Left lung (tissue), 4 donors: ENCODE measurements at regions not wholly inside any gene's neighbourhood (a gene's known extent, or its start where the extent isn't known, plus 50 kb on each side); places are given as distances from the start of the nearest gene placed in this dataset.

Experiments used
- ATAC-seq: fragments of 200-7000 bp; cut with Tn5 transposase; one replicate; pipeline ENCODE4 v1.9.1; 2020; ENCODE audit warnings: moderate library complexity
- DNase-seq, 4 donors: peaks; one replicate each; pipeline ENCODE4 v3.0.0-alpha.2; 2013 to 2020
- H3K27ac ChIP-seq, 2 donors: fragments of 200-600 bp; sonication (generic) in 1 of 2; one replicate each; pipeline versions ENCODE4 v1.5.0 to v1.8.0; 2020 to 2021
- H3K27me3 ChIP-seq, 2 donors: fragments of 200-600 bp; sonication (generic) in 1 of 2; one replicate each; pipeline versions ENCODE4 v1.5.0 to v1.8.0; 2020 to 2021
- H3K36me3 ChIP-seq, 2 donors: fragments of 200-600 bp; sonication (generic) in 1 of 2; one replicate each; pipeline versions ENCODE4 v1.5.0 to v1.8.0; 2020 to 2021
- H3K4me1 ChIP-seq, 2 donors: fragments of 200-600 bp; one replicate each; pipeline ENCODE4 v1.8.0; 2021
- H3K4me3 ChIP-seq, 2 donors: fragments of 200-600 bp; sonication (generic) in 1 of 2; one replicate each; pipeline versions ENCODE4 v1.5.0 to v1.8.0; 2020 to 2021; ENCODE audit warnings: mild to moderate bottlenecking in 1 of 2
- H3K9me3 ChIP-seq, 2 donors: fragments of 200-600 bp; sonication (generic) in 1 of 2; one replicate each; pipeline versions ENCODE4 v1.5.0 to v1.8.0; 2020 to 2021
- CTCF ChIP-seq, 2 donors: fragments of 200-600 bp; sonication (generic) in 1 of 2; IDR thresholded peaks; one replicate each; pipeline versions ENCODE4 v1.5.0 to v1.8.0; 2021; ENCODE audit warnings: antibody characterized with exemption in 2 of 2
- intact Hi-C, 2 donors: fragments of 100-400 bp; cut with DNase I; formaldehyde crosslinking; loops; one replicate each; pipeline versions ENCODE4 v1.11.2 to v1.14.2; 2022
- donor health status: DM: no; HTN: yes; CAD: no.
- donor health status: DM: no; HTN: no; CAD: no.

GRCh38 chr1:228899421-228899956 lies 164.2 kb downstream of the RHOU start:
- Histone ChIP-seq H3K36me3 (no peaks in the 10 kb centered on the region), H3K4me1 (peaks cover 8 to 23% of the 10 kb centered on the region in 2 donors), H3K4me3 (no peak overlapping the region), H3K27ac (no peak overlapping the region), H3K9me3 (no peaks in the 10 kb centered on the region), H3K27me3 (no peaks in the 10 kb centered on the region)
- DNase-seq = no peak
- TF ChIP-seq CTCF (IDR thresholded peaks at IDR 0.05) = no peak
- ATAC-seq = no peak
- intact Hi-C loops = no loop called here

DNA sequence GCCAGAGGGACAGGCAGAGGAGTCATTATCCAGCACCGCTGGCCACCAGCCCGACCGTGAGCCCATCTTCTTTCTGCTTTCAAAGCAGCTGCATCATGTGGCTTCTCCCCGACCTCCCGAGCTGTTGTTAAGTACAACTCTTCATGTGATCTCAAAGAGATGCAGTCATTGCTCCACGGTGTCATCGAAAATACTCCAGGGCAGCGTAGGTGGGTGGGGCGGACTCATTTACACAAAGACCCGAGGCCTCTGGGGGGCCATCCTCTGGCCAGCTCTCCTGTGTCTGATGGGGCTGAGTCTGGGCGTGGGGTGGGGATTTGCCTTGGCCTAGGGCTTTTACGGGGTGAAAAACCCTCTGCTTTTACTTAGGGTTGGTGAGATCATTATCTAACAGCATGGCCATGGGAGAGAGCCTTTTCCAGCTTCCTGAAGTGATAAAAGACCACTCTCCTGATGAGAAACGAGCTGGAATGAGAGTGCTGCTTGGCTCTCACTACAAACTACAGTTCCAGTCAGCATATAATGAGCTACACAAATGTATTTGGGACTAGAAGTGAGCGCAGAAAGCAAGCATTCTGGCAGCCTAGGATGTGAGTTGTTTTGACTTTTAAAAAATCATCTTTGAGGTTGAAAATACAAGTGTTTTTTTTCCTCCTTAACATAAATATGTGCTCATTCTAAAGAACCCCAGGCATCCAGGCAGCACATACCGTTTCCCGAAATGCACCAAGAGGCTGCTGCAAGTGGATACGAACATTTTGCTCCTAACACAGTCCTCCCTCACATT lies 165.0 kb downstream of the RHOU start:
- ATAC-seq (no peak), DNase-seq (peak in 2 of 4 donors; percentile 46 to 55)
- Histone ChIP-seq H3K4me1 (peaks cover 8 to 23% of the 10 kb centered on the region in 2 donors), H3K27ac (peak overlapping the region in 1 of 2 donors; percentile 47), H3K4me3 (no peak overlapping the region), H3K9me3 (no peaks in the 10 kb centered on the region), H3K36me3 (no peaks in the 10 kb centered on the region), H3K27me3 (no peaks in the 10 kb centered on the region)
- no peak for TF ChIP-seq CTCF (IDR thresholded peaks at IDR 0.05)
- intact Hi-C loops = no loop called here

- H3K4me3 ChIP-seq = no peak overlapping the region
- intact Hi-C loops = no loop called here
- ATAC-seq = no peak
- TF ChIP-seq CTCF (IDR thresholded peaks at IDR 0.05) = no peak
- H3K27me3 ChIP-seq = no peaks in the 10 kb centered on the region
- peaks cover 8 to 23% of the 10 kb centered on the region in 2 donors for H3K4me1 ChIP-seq
- H3K27ac ChIP-seq = no peak overlapping the region
- no peaks in the 10 kb centered on the region for H3K36me3 ChIP-seq
- DNase-seq = no peak
- H3K9me3 ChIP-seq = no peaks in the 10 kb centered on the region
Measured at GRCh38 chr1:228900886-228901392, 165.7 kb downstream of the RHOU start.

DNA sequence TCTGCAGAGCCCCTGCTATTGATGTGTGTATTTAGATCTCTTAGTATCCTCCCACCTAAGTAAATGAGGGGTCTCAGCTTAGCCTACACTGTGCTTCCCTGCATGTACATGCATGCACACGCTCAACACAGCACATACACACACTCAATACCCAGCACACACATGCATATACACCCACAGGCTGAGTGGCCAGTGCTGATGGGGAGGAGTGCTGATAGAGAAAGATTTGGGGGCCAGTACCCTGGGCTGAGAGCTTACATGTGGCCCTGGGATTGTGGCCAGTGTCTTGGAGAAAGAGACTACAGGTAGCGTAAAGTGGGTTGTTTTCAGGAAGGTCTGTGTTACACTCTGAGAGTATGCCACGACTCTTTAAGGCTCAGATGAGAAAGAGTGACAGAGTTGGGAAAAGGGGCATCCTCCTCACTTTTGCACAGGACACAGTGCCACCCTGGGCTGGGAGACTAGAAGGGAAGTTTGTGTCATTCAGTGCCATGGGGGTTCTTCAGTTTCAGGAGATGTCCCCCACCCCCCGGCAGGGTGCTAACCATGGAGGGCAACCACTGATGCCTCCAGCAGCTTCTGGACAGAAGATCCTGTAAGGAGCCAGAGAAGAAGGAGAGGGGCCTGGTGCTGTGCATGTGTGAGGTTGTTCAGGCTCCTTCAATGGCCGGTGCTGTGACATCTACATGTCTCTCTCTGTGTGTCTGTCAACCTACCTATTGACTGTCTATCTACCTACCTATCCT lies 166.8 kb downstream of the RHOU start:
- Histone ChIP-seq H3K36me3 (no peaks in the 10 kb centered on the region), H3K27me3 (no peaks in the 10 kb centered on the region), H3K27ac (no peak overlapping the region), H3K4me3 (no peak overlapping the region), H3K9me3 (no peaks in the 10 kb centered on the region), H3K4me1 (peaks cover 8 to 23% of the 10 kb centered on the region in 2 donors)
- intact Hi-C loops = no loop called here
- ATAC-seq (no peak), DNase-seq (no peak)
- TF ChIP-seq CTCF (IDR thresholded peaks at IDR 0.05) = no peak
